ENCODE measurements at regions not wholly inside any gene's neighbourhood (a gene's known extent, or its start where the extent isn't known, plus 50 kb on each side); places are given as distances from the start of the nearest gene placed in this dataset.

DNA sequence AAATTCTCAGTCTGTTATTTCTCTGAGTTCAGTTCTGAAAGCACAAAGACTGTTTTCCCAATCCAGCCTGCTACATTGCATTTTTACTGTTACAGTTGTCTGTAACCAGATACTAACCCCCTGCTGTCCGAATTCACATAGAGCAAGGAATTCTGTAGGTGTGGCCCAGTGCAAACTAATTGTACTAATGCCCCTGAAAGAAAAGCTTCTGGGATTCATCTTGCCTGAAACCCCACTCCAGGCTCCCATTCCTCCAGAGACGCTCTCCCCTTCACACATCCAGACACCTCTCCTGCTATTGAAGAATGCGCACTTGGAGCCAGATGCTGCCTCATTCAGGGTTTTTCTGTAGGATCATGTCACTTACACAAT, 127.0 kb downstream of the TTC32 start:
- no peak overlapping the region for H3K4me3 ChIP-seq (ENCODE audit: low read length)

GRCh38 chr2:19772981-19773380, 128.8 kb downstream of the TTC32 start:
- H3K27ac ChIP-seq (ENCODE audit: low read depth, low read length), result no peak overlapping the region
- no peak for TF ChIP-seq EZH2phosphoT487 (IDR thresholded peaks at IDR 0.05; ENCODE audit: borderline replicate concordance, low read length)
- TF ChIP-seq, protein P1, sequence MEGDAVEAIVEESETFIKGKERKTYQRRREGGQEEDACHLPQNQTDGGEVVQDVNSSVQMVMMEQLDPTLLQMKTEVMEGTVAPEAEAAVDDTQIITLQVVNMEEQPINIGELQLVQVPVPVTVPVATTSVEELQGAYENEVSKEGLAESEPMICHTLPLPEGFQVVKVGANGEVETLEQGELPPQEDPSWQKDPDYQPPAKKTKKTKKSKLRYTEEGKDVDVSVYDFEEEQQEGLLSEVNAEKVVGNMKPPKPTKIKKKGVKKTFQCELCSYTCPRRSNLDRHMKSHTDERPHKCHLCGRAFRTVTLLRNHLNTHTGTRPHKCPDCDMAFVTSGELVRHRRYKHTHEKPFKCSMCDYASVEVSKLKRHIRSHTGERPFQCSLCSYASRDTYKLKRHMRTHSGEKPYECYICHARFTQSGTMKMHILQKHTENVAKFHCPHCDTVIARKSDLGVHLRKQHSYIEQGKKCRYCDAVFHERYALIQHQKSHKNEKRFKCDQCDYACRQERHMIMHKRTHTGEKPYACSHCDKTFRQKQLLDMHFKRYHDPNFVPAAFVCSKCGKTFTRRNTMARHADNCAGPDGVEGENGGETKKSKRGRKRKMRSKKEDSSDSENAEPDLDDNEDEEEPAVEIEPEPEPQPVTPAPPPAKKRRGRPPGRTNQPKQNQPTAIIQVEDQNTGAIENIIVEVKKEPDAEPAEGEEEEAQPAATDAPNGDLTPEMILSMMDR (IDR thresholded peaks at IDR 0.05; ENCODE audit: low read depth, low read length, poor library complexity, severe bottlenecking), result no peak
- H3K4me1 ChIP-seq (ENCODE audit: control insufficient read depth, low read length), result no peaks in the 10 kb centered on the region
- H3K9me2 ChIP-seq (replicated peaks; ENCODE audit: control insufficient read depth, low read length), result no peaks in the 10 kb centered on the region
- no peak overlapping the region for H3K4me3 ChIP-seq (ENCODE audit: low read length)
- no peaks in the 10 kb centered on the region for H3K9me3 ChIP-seq (ENCODE audit: control insufficient read depth, insufficient read depth, low read length)
- H3F3A ChIP-seq (ENCODE audit: control insufficient read depth, insufficient read depth), result no peaks in the 10 kb centered on the region
- H3K36me3 ChIP-seq (ENCODE audit: control insufficient read depth, low read length), result no peaks in the 10 kb centered on the region
- no peaks in the 10 kb centered on the region for H3K27me3 ChIP-seq (ENCODE audit: control insufficient read depth, low read length)
- H3K4me2 ChIP-seq (ENCODE audit: low read length), result no peak overlapping the region
- H4K20me1 ChIP-seq (ENCODE audit: control insufficient read depth, insufficient read depth, low read depth, low read length), result no peaks in the 10 kb centered on the region
- H3K79me2 ChIP-seq (ENCODE audit: control insufficient read depth, low read length), result no peaks in the 10 kb centered on the region

More for the DNA sequence above, 127.0 kb downstream of the TTC32 start:
- no peaks in the 10 kb centered on the region for H3F3A ChIP-seq (ENCODE audit: control insufficient read depth, insufficient read depth)
- no peaks in the 10 kb centered on the region for H3K36me3 ChIP-seq (ENCODE audit: control insufficient read depth, low read length)
- H3K9me3 ChIP-seq (ENCODE audit: control insufficient read depth, insufficient read depth, low read length), result no peaks in the 10 kb centered on the region
- H3K27ac ChIP-seq (ENCODE audit: low read depth, low read length), result no peak overlapping the region
- no peaks in the 10 kb centered on the region for H4K20me1 ChIP-seq (ENCODE audit: control insufficient read depth, insufficient read depth, low read depth, low read length)
- H3K79me2 ChIP-seq (ENCODE audit: control insufficient read depth, low read length), result no peaks in the 10 kb centered on the region
- no peaks in the 10 kb centered on the region for H3K27me3 ChIP-seq (ENCODE audit: control insufficient read depth, low read length)
- TF ChIP-seq, protein P1 (IDR thresholded peaks at IDR 0.05; ENCODE audit: low read depth, low read length, poor library complexity, severe bottlenecking), result no peak
- TF ChIP-seq EZH2phosphoT487 (IDR thresholded peaks at IDR 0.05; ENCODE audit: borderline replicate concordance, low read length), result no peak
- no peak overlapping the region for H3K4me2 ChIP-seq (ENCODE audit: low read length)
- H3K9me2 ChIP-seq (replicated peaks; ENCODE audit: control insufficient read depth, low read length), result no peaks in the 10 kb centered on the region
- H3K4me1 ChIP-seq (ENCODE audit: control insufficient read depth, low read length), result no peaks in the 10 kb centered on the region

DNA sequence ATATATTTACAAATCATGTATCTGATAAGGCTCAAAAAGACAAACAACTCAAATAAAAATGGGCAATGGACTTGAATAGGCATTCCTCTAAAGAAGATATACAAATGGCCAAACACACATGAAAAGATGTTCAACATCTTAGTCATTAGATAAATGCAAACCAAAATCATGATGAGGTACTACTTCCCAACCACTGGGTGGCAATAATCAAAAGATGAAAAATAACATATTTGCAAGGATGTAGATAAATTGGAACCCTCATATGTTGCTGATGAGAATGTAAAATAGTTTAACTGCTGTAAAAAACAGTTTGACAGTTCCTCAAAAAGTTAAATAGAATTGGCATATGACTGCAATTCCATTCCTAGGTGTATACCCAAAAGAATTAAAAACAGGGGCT, 132.3 kb downstream of the TTC32 start:
- no peaks in the 10 kb centered on the region for H4K20me1 ChIP-seq (ENCODE audit: control insufficient read depth, insufficient read depth, low read depth, low read length)

More for the DNA sequence above, 132.3 kb downstream of the TTC32 start:
- no peaks in the 10 kb centered on the region for H3F3A ChIP-seq (ENCODE audit: control insufficient read depth, insufficient read depth)
- TF ChIP-seq, protein P1 (IDR thresholded peaks at IDR 0.05; ENCODE audit: low read depth, low read length, poor library complexity, severe bottlenecking), result peak; percentile 23
- TF ChIP-seq EZH2phosphoT487 (IDR thresholded peaks at IDR 0.05; ENCODE audit: borderline replicate concordance, low read length), result no peak
- H3K9me3 ChIP-seq (ENCODE audit: control insufficient read depth, insufficient read depth, low read length), result no peaks in the 10 kb centered on the region
- no peaks in the 10 kb centered on the region for H3K36me3 ChIP-seq (ENCODE audit: control insufficient read depth, low read length)
- H3K4me3 ChIP-seq (ENCODE audit: low read length), result no peak overlapping the region
- no peaks in the 10 kb centered on the region for H3K79me2 ChIP-seq (ENCODE audit: control insufficient read depth, low read length)
- no peaks in the 10 kb centered on the region for H3K9me2 ChIP-seq (replicated peaks; ENCODE audit: control insufficient read depth, low read length)
- H3K4me1 ChIP-seq (ENCODE audit: control insufficient read depth, low read length), result no peaks in the 10 kb centered on the region
- H3K27ac ChIP-seq (ENCODE audit: low read depth, low read length), result no peak overlapping the region
- H3K27me3 ChIP-seq (ENCODE audit: control insufficient read depth, low read length), result no peaks in the 10 kb centered on the region
- H3K4me2 ChIP-seq (ENCODE audit: low read length), result no peak overlapping the region

Measured in DOHH2 (cell line).